Endothelial cell of umbilical vein (primary cell): ENCODE measurements at regions not wholly inside any gene's neighbourhood (a gene's known extent, or its start where the extent isn't known, plus 50 kb on each side); places are given as distances from the start of the nearest gene placed in this dataset.

Experiments
- BruUV-seq: library from RNA; stranded (reverse); fragments of 400-500 nt; replicated peaks from 2 replicates; lab custom pipeline; 2021; lab: Mats Ljungman, UMichigan
- CTCF ChIA-PET: fragments of 300-600, 350-600 bp; sonication (Branson Sonifier 250); formaldehyde crosslinking; loops from one replicate; lab custom pipeline; 2021; ENCODE audit warnings: antibody characterized with exemption, inconsistent platforms; lab: Charles Lee
- POLR2A ChIA-PET: fragments of 300-600, 350-600 bp; sonication (Branson Sonifier 250); formaldehyde crosslinking; loops from one replicate; lab custom pipeline; 2021; ENCODE audit warnings: antibody characterized with exemption, inconsistent platforms; lab: Charles Lee
- DNase-seq: peaks from one replicate; pipeline ENCODE4 v3.0.0-alpha.2; 2011; ENCODE audit warnings: low read depth, low spot score
- FAIRE-seq: peaks from 2 replicates; lab custom pipeline; 2011; peaks lifted over from hg19 to GRCh38; lab: Jason Lieb, UNC
- H2AFZ ChIP-seq: 2 replicates; pipeline ENCODE4 v1.6.0; 2012; ENCODE audit warnings: low read depth, low read length, control low read depth, inconsistent platforms
- H3K27ac ChIP-seq: 2 replicates; pipeline ENCODE4 v1.5.1; 2011; ENCODE audit warnings: low read depth, mild to moderate bottlenecking, control low read depth, low read length, moderate library complexity; ENCODE audit not compliant: insufficient read depth
- H3K27me3 ChIP-seq, 2 experiments: 2 replicates each; pipeline versions ENCODE4 v1.6.0 to v1.6.1; 2011; ENCODE audit warnings: low read length in 2 of 2, mixed read lengths in 1 of 2; ENCODE audit not compliant: control insufficient read depth in 2 of 2, insufficient read depth in 2 of 2
- H3K36me3 ChIP-seq, 2 experiments: 2 replicates in 1 of 2; 3 replicates in 1 of 2; pipeline ENCODE4 v1.5.1; 2011; ENCODE audit warnings: low read length in 2 of 2, mild to moderate bottlenecking in 1 of 2, moderate library complexity in 1 of 2; ENCODE audit not compliant: control insufficient read depth in 2 of 2, insufficient read depth in 2 of 2; ENCODE audit errors: extremely low read depth in 1 of 2
- H3K4me1 ChIP-seq: 3 replicates; pipeline ENCODE4 v1.5.1; 2011; ENCODE audit warnings: mild to moderate bottlenecking, low read length; ENCODE audit not compliant: control insufficient read depth, insufficient read depth; ENCODE audit errors: extremely low read depth
- H3K4me2 ChIP-seq: 2 replicates; pipeline ENCODE4 v1.6.1; 2011; ENCODE audit warnings: low read length, control low read depth, mixed read lengths; ENCODE audit not compliant: insufficient read depth
- H3K4me3 ChIP-seq, 3 experiments: fragments of 200-600 bp in 1 of 3; sonication (generic), shearing (Covaris generic) in 1 of 3; replicated peaks in 1 of 3; 2 replicates each; pipeline ENCODE4 v1.5.1; 2011 to 2016; ENCODE audit warnings: control low read depth in 3 of 3, low read length in 3 of 3, mild to moderate bottlenecking in 2 of 3, inconsistent platforms in 1 of 3, low read depth in 1 of 3, moderate library complexity in 1 of 3; ENCODE audit not compliant: insufficient read depth in 1 of 3
- H3K79me2 ChIP-seq: 2 replicates; pipeline ENCODE4 v1.6.0; 2012; ENCODE audit warnings: low read length, inconsistent platforms; ENCODE audit not compliant: control insufficient read depth, insufficient read depth
- H3K9ac ChIP-seq: replicated peaks from 2 replicates; pipeline ENCODE3; 2011; ENCODE audit warnings: low read length, control low read depth; ENCODE audit not compliant: insufficient read depth; ENCODE audit errors: extremely low read depth
- H3K9me1 ChIP-seq: replicated peaks from 3 replicates; pipeline ENCODE4 v1.6.0; 2011; ENCODE audit warnings: mild to moderate bottlenecking, low read length; ENCODE audit not compliant: control insufficient read depth, insufficient read depth; ENCODE audit errors: extremely low read depth
- H3K9me3 ChIP-seq: replicated peaks from 2 replicates; pipeline ENCODE4 v1.5.1; 2012; ENCODE audit warnings: low read length, inconsistent platforms; ENCODE audit not compliant: control insufficient read depth, insufficient read depth
- H4K20me1 ChIP-seq: replicated peaks from 2 replicates; pipeline ENCODE3; 2011; ENCODE audit warnings: mild to moderate bottlenecking, low read length; ENCODE audit not compliant: control insufficient read depth, insufficient read depth; ENCODE audit errors: extremely low read depth
- CTCF ChIP-seq, 2 donors: IDR thresholded peaks; 1 replicate in 1 of 2; 2 replicates in 1 of 2; pipeline ENCODE4 v1.5.1; 2011; ENCODE audit warnings: low read length in 2 of 2, mild to moderate bottlenecking in 2 of 2, moderate library complexity in 2 of 2, control low read depth in 1 of 2, inconsistent platforms in 1 of 2, low read depth in 1 of 2; ENCODE audit not compliant: insufficient read depth in 1 of 2; ENCODE audit errors: extremely low read depth in 1 of 2
- EZH2 ChIP-seq: IDR thresholded peaks from 2 replicates; pipeline ENCODE4 v1.6.1; 2012; ENCODE audit warnings: borderline replicate concordance, low read depth, mild to moderate bottlenecking, moderate library complexity, low read length, inconsistent platforms; ENCODE audit not compliant: severe bottlenecking
- FOS ChIP-seq: IDR thresholded peaks from 2 replicates; pipeline ENCODE4 v1.6.1; 2011; ENCODE audit warnings: mild to moderate bottlenecking, low read length, moderate library complexity, borderline replicate concordance; ENCODE audit not compliant: insufficient read depth
- GATA2 ChIP-seq: IDR thresholded peaks from 2 replicates; pipeline ENCODE4 v1.7.0; 2011; ENCODE audit warnings: low read depth, mild to moderate bottlenecking, moderate library complexity, mixed read lengths, low read length; ENCODE audit not compliant: insufficient read length, insufficient read depth
- JUN ChIP-seq: IDR thresholded peaks from 2 replicates; pipeline ENCODE4 v1.6.1; 2011; ENCODE audit warnings: borderline replicate concordance, low read depth; ENCODE audit not compliant: insufficient read length, insufficient read depth
- MYC ChIP-seq: IDR thresholded peaks from one replicate; pipeline ENCODE4 v1.6.1; 2011; ENCODE audit warnings: mild to moderate bottlenecking, low read depth, low read length
- POLR2A ChIP-seq: IDR thresholded peaks from 2 replicates; pipeline ENCODE4 v1.6.1; 2012; ENCODE audit warnings: low read depth, mild to moderate bottlenecking, control low read depth, low read length
- POLR2AphosphoS5 ChIP-seq: IDR thresholded peaks from 2 replicates; pipeline ENCODE4 v1.6.1; 2012; ENCODE audit warnings: low read depth, mild to moderate bottlenecking, control low read depth, low read length, moderate library complexity; ENCODE audit not compliant: insufficient read depth
- dilution Hi-C: fragments of 300-500 bp; cut with MboI; formaldehyde crosslinking; loops from one replicate; pipeline ENCODE4 v1.15.0; 2019; ENCODE audit warnings: low sequenced_read_pairs; ENCODE audit not compliant: extremely low pct_ligation_motif_present
- intact Hi-C: fragments of 100-400 bp; cut with micrococcal nuclease; formaldehyde crosslinking; loops from one replicate; pipeline ENCODE4 v1.10.0; 2022
- TF ChIP-seq, protein P1 (sequence below): IDR thresholded peaks from 2 replicates; pipeline ENCODE4 v1.6.1; 2011; ENCODE audit not compliant: insufficient read depth, insufficient read length

- H3K79me2 ChIP-seq = no peaks in the 10 kb centered on the region
- no peaks in the 10 kb centered on the region for H3K9me3 ChIP-seq
- ChIA-PET POLR2A (no interaction called here), CTCF (interaction anchor here (0.6 to 0.8 kb wide), 2 partner anchors 110 to 413 kb away, joined by 3 to 5 read pairs; no protein-coding TSS in a partner anchor)
- no peak overlapping the region for H3K9ac ChIP-seq
- H3K4me2 ChIP-seq = no peak overlapping the region
- no peak overlapping the region for H3K4me3 ChIP-seq
- intact Hi-C loops (no loop called here), dilution Hi-C loops (no loop called here)
- TF ChIP-seq FOS (no peak), POLR2A (no peak), MYC (no peak), GATA2 (no peak), POLR2AphosphoS5 (no peak), CTCF (IDR thresholded peaks at IDR 0.05; ENCODE audit: extremely low read depth in 1 of 2, insufficient read depth in 1 of 2, low read depth in 1 of 2, low read length in 2 of 2) (no peak), JUN (no peak), EZH2 (no peak)
- TF ChIP-seq, protein P1, sequence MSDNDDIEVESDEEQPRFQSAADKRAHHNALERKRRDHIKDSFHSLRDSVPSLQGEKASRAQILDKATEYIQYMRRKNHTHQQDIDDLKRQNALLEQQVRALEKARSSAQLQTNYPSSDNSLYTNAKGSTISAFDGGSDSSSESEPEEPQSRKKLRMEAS = no peak
- no TSS peak for BruUV-seq
- H3K4me1 ChIP-seq = no peaks in the 10 kb centered on the region
- no peak overlapping the region for H3K27ac ChIP-seq
- no peak overlapping the region for H2AFZ ChIP-seq
- DNase-seq (no peak), FAIRE-seq (no peak)
- H4K20me1 ChIP-seq = no peaks in the 10 kb centered on the region
- peaks cover 0 to 3% of the 10 kb centered on the region in 2 experiments for H3K27me3 ChIP-seq
- H3K36me3 ChIP-seq = no peaks in the 10 kb centered on the region
- no peaks in the 10 kb centered on the region for H3K9me1 ChIP-seq
These were observed 107.7 kb upstream of the DTNBP1 start for GRCh38 chr6:15770347-15771143.
